GM21737 (cell line): ENCODE measurements at regions not wholly inside any gene's neighbourhood (a gene's known extent, or its start where the extent isn't known, plus 50 kb on each side); places are given as distances from the start of the nearest gene placed in this dataset.

ENCODE experiments used
- ATAC-seq: cut with Tn5 transposase; IDR thresholded peaks from one replicate; pipeline ENCODE4 v1.9.1; 2021; ENCODE audit warnings: mild to moderate bottlenecking, moderate library complexity; ENCODE audit not compliant: unreplicated experiment

GRCh38 chr4:1499465-1499864, 93.2 kb upstream of the NKX1-1 start:
- no peak for ATAC-seq

GRCh38 chr4:1497189-1497801, 91.1 kb upstream of the NKX1-1 start:
- no peak for ATAC-seq

- no peak for ATAC-seq
Measured at GRCh38 chr4:1496116-1496642, 89.9 kb upstream of the NKX1-1 start.

DNA sequence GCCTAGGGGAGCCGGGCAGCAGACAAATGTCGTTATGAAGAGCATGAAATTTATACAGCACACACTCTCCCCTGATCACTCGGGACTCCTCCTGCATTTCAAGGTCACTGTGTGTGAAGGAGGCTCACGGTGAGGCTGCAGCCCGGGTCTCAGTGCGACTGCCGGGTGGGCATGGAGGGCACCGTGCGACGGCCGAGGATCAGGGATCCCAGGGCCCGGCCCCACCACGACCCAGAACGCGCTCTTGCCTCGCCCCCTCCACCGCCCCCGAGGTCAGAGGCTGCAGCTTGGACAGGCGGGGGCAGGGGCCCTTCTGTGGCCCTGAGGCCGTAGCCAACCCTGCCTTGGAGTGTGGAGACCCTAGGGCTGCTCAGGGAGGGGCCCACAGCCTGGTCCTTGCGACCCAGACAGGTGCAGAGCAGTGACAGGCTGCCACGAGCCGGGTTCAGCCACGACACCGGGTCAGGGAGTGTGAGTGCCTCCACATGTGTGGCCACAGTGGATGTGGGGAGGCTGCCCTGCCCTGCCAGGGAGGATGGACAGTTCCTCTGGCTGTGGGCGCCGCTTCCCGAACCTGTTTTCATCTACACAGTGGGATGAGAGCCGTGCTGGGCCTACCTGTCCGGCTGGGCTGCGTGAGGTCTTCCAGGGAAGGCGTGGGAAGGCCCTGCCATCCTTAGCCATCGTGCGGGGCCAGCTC, 89.3 kb upstream of the NKX1-1 start:
- no peak for ATAC-seq

DNA sequence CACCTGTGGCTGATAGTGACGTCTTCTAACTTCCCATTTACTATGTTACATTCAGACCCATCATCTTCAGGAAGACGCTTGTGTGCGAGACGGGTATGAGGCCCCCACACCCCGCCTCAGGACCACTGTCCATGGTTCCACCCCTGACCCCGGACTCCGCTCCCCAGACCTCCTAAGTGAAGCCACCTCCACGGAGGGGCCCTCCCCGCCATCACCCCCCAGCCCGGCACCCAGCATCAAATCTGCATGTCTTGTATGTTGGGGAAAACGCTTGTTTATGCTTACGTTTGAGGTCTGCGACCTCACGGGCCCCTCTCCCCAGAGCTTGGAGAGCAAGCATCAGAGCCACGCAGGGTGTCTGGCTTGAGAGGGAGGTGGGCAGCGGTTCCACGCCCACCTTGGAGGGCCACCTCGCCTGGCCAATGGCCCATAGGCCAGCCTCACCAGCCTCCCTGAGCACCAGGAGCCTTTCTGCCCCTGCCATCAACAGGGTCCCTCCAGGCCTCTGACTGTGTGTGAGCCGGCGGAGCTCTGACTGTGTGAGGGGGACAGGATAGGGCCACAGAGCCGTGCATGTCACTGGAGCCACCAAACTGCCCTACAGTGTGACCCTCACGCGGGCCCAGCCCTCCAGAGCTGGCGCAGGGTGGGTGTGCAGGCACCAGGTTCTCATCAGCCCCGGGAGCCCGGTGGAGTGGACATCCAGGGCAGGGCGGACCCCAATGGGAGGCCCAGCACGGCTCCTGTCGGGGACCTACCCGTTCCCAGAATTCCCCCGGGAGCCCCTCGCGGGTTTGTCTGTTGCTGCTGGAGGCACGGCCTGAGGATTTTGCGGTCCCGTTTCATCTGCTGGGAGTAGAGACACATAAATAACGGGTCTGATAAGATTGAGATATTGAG, 88.4 kb upstream of the NKX1-1 start:
- no peak for ATAC-seq

- ATAC-seq = no peak
Measured at GRCh38 chr4:1493540-1494287, 87.5 kb upstream of the NKX1-1 start.

DNA sequence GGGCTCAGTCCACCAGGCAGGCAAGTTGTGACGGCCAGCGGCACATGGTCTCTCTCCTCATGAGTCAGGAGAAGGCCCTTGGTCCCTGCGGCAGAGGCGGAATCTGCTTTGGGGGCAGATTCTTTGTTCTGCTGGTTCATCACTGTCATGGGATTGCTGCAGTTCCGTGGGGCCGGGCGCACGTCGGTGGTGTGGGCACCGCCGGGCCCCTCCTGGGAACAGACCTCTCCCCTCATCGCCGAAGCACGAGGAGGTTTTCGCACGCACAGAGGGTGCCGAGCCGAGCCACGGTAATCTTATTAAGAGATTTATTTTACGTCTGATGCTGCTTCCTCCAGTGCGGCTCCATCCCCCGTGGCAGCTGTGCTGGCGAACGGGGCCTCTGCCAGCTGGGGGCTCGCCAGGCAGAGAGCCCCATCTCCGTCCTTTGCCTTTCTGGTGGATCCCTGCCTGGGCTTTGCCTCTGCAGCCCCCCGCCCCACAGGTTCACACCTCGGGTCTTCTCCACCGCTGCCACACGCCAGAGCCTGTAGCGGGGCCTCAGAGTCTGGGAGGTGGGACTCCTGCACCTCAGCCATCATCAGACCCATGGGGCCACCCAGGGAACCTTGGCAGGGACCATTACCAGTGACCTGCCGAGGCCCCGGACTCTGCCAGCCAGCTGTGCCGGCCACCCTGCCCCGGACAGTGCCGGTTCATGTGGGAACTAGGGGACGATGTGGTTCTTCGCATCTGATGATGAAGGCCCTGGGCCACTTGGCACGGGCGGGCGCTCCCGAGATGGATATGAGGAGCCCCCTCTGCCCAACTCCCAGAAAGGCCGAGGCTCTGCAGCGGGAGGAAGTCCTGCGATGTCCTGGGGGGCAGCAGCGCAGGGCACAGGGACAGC, 86.7 kb upstream of the NKX1-1 start:
- ATAC-seq = no peak

GRCh38 chr4:1492142-1492457, 85.9 kb upstream of the NKX1-1 start:
- no peak for ATAC-seq

DNA sequence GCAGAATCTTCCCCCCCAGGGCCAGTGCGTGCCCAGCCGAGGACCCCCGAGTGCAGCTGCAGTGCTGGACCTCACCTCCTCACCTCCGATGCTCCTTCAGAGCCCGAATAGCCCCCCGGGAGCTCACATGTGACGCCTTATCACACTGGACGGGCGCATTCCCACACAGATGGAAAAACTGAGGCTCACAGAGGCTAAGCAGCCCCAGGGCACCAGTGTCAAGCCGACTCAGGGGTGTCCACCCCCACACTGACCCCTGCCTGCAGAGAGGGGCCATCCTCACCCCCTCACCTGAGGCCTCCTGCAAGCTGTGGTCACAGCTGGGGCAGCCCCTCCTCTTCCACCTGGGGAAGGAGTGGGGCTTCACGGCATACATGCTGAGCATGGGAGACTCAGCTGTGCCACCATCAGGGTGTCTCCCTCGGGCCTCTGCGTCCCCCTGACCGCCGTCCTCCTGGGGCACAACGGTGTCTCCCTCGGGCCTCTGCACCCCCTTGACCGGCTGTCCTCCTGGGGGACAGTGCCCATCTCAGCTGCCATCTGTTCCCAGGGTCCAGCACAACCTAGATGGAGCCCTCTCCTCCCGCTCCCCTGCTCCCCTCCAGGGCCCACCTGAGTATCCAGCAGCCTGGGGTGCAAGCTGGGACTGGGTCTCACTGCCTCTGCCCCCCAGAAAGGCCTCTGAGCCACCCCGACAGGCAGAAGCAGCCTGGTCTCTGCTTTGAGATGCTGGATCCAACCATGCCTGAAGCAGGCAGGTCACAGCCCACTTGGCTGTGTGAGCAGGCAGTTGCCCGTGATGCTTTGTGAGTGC, 85.3 kb upstream of the NKX1-1 start:
- no peak for ATAC-seq

GRCh38 chr4:1490654-1491327, 84.5 kb upstream of the NKX1-1 start:
- ATAC-seq = no peak

DNA sequence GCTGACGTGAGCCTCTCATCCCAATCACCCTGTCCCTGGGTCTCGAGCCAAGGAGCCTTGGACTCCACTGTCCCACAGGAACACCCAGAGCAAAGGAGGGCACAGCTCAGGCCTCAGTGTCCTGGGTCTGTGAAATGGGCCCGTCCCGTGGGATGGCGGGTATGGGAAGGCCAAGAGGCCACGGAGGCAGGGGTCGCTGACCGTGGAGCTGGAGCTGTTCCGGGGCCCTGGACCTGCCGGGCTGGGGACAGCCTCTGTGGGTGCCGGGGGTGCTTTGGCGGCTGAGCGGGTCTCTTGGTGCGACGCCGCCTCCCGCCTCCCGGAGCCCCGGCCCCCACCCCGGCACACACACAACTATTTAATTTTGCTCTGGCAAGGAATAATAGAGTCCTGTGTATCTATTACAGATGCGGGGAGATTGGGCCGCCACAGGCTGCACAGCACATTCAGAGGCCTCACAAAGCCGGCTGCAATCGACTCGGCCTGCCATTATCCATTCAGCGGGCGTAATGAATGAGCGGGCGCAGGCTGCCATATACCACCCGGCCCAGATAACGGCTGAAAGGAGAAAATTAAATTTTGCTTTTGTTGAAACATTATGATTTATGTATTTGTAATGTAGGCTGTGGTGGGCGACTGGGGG, 83.9 kb upstream of the NKX1-1 start:
- ATAC-seq = no peak

- ATAC-seq = no peak
Measured at GRCh38 chr4:1489639-1489995, 83.4 kb upstream of the NKX1-1 start.

DNA sequence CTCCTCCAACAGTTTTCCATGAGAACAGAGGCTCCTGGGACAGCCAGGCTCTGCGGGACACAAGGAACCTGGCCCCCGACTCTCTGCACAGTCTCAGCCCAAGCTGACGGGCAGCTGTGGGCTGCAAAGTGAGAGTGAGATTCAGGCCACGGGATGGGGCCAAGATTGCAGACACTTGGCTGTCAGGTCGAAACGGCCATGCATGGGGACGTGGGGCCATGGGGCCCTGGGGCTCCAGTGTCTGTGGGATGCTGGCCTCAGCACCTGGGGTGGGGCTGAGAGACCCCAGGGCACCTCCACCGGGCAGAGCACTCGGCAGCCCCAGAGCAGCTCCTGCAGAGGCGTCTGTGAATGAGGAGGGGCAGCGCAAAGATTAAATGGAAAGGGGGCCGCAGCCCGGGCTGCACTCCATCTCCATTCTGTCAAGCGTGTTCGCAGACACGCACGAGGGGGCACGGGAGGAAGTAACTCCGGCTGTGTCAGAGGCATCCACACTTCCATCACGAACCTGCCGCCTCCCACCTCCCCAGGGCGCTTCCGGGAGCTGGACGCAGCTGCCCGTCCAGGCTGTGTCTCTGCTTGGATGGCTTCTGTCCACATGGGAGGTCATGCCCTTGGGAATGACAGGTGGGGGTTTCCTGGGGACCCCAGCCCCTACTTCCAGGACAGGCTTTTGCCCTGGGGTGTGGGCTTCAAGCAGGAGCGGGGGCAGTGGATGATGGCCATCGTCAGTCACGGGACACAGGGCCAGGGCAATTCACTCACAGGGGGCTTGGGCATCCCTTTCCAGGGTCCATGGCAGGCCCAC, 82.8 kb upstream of the NKX1-1 start:
- ATAC-seq = no peak

DNA sequence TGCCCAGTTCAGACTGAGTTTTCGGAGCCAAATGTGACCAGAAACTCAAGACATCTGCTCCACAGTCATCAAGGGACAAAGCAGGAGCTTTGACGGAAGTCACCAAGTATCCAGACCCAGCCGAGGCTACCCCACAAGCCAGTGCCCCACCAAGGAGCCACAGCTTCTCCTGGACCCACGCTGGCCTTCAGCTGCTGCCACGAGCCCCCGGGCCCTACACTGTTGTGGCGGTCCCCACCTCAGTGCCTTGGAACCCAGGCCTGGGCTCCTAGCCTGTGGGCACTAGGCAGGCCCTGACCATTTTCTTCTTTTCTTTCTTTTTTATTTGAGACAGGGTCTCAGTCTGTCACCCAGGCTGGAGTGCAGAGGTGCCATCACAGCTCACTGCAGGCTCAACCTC, 82.1 kb upstream of the NKX1-1 start:
- no peak for ATAC-seq

DNA sequence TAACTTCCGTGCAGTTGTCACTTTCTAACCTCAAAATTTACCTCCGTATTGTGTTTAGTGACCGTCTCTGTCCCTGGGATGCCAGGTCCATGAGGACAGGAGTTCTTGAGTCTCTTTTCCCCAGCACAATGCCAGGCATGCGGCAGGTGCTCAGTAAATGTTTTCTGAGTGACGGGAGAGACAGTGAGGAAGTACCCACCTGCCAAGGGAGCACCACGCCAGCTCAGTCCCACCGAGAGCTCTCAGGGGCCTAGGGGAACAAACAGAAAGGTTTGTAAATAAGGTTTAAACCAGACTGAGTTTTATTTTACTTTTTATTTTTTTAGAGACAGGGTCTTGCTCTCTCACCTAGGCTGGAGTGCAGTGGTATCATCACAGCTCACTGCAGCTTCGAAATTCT, 81.5 kb upstream of the NKX1-1 start:
- ATAC-seq = no peak

DNA sequence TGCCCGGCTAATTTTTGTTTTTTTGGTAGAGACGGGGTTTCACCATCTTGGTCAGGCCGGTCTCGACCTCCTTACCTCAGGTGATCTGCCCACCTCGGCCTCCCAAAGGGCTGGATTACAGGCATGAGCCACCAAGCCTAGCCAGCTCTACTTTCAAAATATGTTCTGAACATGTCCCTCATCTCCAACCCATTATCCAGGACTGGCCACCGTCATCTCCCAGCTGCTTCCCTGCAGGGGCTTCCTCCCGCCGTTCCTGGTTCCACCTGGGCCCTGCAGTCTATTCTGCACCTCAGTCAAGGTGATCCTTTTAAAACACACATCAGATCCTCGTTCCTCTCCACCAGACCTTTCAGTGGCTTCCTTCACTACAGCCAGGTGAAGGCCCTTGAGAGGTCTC, 80.9 kb upstream of the NKX1-1 start:
- ATAC-seq = no peak

GRCh38 chr4:1485280-1485679, 79.0 kb upstream of the NKX1-1 start:
- no peak for ATAC-seq
